ENCODE measurements at regions not wholly inside any gene's neighbourhood (a gene's known extent, or its start where the extent isn't known, plus 50 kb on each side); places are given as distances from the start of the nearest gene placed in this dataset.
A peak's percentile ranks its signal among the peaks of the same experiment; 100 is the strongest.

DNA sequence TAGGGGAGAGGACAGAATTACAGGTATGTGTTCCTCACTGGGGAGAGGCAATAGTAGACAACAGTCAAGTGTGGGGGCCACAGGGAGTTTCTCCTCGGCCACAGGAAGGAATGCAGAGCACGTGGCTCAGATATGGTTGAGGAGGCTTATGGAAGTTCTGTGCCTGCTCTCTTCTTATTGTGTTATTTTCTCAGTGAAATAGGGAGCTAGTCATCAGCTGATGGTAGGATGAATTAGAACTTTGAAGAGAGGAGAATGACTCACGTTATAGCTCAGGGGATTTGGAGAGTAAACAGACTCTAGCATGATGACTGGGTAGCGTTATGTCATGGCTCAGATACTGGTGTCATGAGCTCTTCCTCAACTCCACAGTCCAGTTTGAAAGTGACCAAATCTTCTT, 308.3 kb upstream of the IGFBP3 start:
- intact Hi-C loops (cut with DNase I): no loop called here

DNA sequence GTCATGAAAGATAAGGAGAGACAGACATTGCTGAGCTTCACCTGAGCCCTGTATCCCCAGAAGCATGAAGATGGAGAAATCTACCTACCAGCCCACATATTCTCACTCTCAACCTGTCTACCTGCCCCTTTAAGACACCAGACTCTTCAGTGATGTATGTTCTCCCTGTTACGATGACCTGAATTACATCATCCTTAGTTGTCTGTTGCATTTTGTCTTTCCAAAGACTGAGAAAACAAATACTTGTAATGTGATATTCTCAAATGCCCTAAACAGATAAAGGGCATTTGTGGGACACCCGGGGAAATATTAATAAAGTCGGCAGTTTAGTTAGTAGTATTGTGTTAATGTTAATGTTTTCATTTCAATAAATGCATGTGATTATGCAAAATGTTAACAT, 305.8 kb upstream of the IGFBP3 start:
- DNase-seq: no peak
- H3K9me3 ChIP-seq: no peaks in the 10 kb centered on the region
- H3K27me3 ChIP-seq: no peaks in the 10 kb centered on the region
- no peak overlapping the region for H3K4me3 ChIP-seq
- TF ChIP-seq, protein P1, sequence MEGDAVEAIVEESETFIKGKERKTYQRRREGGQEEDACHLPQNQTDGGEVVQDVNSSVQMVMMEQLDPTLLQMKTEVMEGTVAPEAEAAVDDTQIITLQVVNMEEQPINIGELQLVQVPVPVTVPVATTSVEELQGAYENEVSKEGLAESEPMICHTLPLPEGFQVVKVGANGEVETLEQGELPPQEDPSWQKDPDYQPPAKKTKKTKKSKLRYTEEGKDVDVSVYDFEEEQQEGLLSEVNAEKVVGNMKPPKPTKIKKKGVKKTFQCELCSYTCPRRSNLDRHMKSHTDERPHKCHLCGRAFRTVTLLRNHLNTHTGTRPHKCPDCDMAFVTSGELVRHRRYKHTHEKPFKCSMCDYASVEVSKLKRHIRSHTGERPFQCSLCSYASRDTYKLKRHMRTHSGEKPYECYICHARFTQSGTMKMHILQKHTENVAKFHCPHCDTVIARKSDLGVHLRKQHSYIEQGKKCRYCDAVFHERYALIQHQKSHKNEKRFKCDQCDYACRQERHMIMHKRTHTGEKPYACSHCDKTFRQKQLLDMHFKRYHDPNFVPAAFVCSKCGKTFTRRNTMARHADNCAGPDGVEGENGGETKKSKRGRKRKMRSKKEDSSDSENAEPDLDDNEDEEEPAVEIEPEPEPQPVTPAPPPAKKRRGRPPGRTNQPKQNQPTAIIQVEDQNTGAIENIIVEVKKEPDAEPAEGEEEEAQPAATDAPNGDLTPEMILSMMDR (IDR thresholded peaks at IDR 0.05): no peak
- intact Hi-C loops (cut with DNase I): no loop called here
- H3K36me3 ChIP-seq: no peaks in the 10 kb centered on the region
- ATAC-seq: no peak
- no peak overlapping the region for H3K27ac ChIP-seq
- H3K4me1 ChIP-seq: no peaks in the 10 kb centered on the region

More for the DNA sequence above, 308.3 kb upstream of the IGFBP3 start:
- no peaks in the 10 kb centered on the region for H3K9me3 ChIP-seq
- H3K4me3 ChIP-seq: no peak overlapping the region
- H3K4me1 ChIP-seq: no peaks in the 10 kb centered on the region
- H3K27me3 ChIP-seq: no peaks in the 10 kb centered on the region
- H3K36me3 ChIP-seq: no peaks in the 10 kb centered on the region
- H3K27ac ChIP-seq: no peak overlapping the region
- no peak for DNase-seq
- no peak for ATAC-seq
- TF ChIP-seq, protein P1 (IDR thresholded peaks at IDR 0.05): no peak

DNA sequence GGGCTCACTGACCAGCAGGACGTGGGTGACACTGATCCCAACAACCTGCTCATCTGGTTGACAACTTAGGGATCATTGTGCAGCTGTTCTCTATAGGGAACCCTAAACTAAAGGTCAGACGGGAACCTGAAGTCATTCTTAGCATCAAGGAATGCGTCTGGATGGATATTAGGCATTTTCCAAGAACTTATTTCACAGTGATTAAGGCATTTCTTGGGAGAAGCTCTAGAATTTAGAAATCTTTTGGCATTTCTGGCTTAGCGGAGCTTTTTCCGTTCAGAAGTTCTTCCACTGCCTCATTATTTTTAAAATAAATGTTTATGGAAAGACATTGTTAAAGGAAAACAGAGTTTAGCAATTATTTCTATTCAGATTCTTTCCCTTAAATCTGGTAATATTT, 303.3 kb upstream of the IGFBP3 start:
- ATAC-seq: no peak
- Histone ChIP-seq H3K36me3 (no peaks in the 10 kb centered on the region), H3K4me1 (no peaks in the 10 kb centered on the region), H3K4me3 (no peak overlapping the region), H3K9me3 (no peaks in the 10 kb centered on the region), H3K27ac (no peak overlapping the region), H3K27me3 (no peaks in the 10 kb centered on the region)
- intact Hi-C loops (cut with DNase I): no loop called here
- TF ChIP-seq, protein P1 (IDR thresholded peaks at IDR 0.05): no peak
- DNase-seq: peak in 1 of 4 donors; percentile 8

DNA sequence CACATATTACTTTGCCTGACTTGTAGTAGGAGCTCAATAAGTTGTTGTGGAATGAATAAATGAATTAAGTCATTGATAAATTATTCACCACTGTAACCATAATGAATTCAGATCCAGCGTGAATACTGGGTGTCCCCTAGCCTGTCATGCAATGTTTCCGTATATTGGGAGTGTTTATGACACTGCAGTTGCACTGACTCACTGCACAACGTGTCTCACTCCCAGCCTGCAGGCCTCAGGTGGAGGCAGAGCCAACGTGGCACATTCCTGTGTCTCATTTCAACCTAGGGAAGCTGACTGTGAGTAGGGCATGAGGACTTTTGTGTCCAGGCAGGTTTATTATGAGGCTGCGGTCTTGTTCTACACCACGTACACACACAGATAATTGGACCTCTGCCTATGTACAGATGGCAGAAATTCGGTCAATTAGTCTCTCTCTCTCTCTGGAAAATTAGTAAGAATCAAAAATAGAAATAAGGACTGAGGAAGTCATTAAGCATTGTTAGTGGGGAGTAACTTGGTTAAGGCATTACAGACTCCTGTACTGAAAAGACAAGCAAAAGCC, 299.1 kb upstream of the IGFBP3 start:
- H3K27ac ChIP-seq: no peak overlapping the region
- no peaks in the 10 kb centered on the region for H3K4me1 ChIP-seq
- intact Hi-C loops (cut with DNase I): no loop called here
- no peaks in the 10 kb centered on the region for H3K36me3 ChIP-seq
- H3K4me3 ChIP-seq: no peak overlapping the region
- ATAC-seq: no peak
- TF ChIP-seq, protein P1 (IDR thresholded peaks at IDR 0.05): no peak
- DNase-seq: no peak
- H3K9me3 ChIP-seq: no peaks in the 10 kb centered on the region
- no peaks in the 10 kb centered on the region for H3K27me3 ChIP-seq

DNA sequence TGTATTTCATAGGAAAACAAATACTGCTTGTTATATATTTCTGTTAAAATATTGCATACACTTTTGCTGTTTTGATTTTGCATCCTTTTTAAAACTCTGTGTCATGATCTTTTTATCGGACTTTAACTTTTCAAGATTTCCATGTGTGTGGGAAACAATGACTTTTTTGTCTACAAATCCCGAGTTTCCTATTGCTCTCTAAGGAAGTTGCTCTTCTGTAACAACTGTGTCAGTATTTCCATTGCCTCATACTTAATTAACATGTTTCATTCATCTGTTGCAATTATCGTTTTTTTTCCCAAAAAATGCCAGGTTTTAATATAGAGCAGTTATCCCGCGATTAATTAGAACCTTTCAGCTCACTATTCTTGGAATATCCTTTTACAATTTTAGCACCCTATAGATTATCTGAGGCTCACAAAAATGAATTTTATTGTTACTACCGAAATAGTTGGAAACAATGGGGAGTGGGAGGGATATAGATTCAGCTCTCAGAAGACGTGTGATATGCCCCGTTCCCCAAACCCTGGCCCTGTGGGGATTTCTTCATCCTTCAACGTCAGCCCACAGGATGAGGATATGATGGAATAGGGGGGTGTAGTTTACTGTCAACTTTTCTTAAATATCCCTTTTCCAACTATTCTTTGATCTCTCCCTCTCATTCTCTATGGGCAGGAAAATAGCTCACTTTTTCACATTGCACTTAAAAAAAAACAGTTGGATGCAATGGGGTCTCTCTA, 297.6 kb upstream of the IGFBP3 start:
- intact Hi-C loops (cut with DNase I): no loop called here
- no peaks in the 10 kb centered on the region for H3K9me3 ChIP-seq
- TF ChIP-seq, protein P1 (IDR thresholded peaks at IDR 0.05): no peak
- no peak for ATAC-seq
- H3K4me1 ChIP-seq: no peaks in the 10 kb centered on the region
- DNase-seq: no peak
- no peaks in the 10 kb centered on the region for H3K27me3 ChIP-seq
- no peak overlapping the region for H3K4me3 ChIP-seq
- H3K36me3 ChIP-seq: no peaks in the 10 kb centered on the region
- no peak overlapping the region for H3K27ac ChIP-seq

Data from left lung (tissue), 4 donors.